ENCODE measurements at regions not wholly inside any gene's neighbourhood (a gene's known extent, or its start where the extent isn't known, plus 50 kb on each side); places are given as distances from the start of the nearest gene placed in this dataset.
A peak's percentile ranks its signal among the peaks of the same experiment; 100 is the strongest.

DNA sequence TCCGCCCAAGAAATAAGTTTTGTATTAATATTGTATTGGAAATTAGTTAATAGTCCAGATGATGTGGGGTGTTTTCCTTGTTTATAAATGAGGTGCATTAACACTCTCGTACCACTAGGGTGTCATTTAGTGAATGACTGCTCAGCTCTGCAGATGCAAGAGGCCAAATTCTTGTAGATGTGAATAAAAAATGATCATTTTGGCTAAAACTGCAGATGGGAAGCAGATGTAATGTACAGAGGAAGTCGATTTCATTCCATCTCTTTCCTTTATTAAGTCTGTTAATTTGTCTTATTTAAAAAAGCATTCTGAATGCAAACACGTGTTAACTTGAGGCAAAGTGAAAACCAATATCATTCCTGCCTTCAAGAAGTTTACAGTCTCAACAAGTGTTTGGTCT is 108.1 kb downstream of the DHX15 start:
- DNase-seq = peak; percentile 57

DNA sequence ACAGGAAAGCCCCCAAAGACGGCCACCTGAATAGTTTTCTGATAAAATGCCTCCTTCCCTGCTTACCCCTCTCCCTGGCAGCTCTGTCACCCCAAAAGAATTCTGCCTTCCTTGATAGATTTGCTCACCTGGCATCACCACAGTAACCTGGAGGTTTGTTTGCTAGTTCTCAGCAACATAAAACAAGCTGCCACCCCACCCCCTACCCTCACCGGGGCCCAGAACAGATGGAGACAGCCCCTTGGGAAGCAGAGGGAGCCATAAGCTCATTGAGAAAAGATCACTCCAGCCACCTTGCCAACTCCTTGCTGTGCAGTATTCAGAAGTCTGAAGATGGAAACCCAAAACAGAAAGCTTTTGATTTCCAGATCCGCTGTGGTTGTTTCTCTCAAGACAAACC is 108.6 kb downstream of the DHX15 start:
- DNase-seq = no peak

DNA sequence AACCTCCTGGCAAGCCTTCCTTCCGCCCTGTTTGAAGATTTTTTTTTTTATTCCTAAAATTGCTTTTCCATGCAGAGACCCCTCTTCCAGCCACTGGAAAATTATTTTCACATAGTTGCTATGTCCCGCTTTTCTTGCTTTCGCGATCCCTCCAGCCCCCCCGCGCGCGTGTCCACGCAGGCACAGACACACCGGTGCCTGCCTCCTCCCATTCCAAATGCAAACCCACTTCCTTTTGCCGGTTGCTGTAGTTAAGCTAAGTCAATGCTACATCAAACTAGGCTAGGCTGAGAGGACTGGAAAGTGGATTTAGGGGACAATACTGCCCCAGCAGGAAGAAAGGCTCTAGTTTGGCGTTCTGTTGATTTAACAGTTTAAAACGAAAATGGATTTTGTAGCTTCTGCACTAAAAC is 111.0 kb downstream of the DHX15 start:
- peak; percentile 67 for DNase-seq

DNA sequence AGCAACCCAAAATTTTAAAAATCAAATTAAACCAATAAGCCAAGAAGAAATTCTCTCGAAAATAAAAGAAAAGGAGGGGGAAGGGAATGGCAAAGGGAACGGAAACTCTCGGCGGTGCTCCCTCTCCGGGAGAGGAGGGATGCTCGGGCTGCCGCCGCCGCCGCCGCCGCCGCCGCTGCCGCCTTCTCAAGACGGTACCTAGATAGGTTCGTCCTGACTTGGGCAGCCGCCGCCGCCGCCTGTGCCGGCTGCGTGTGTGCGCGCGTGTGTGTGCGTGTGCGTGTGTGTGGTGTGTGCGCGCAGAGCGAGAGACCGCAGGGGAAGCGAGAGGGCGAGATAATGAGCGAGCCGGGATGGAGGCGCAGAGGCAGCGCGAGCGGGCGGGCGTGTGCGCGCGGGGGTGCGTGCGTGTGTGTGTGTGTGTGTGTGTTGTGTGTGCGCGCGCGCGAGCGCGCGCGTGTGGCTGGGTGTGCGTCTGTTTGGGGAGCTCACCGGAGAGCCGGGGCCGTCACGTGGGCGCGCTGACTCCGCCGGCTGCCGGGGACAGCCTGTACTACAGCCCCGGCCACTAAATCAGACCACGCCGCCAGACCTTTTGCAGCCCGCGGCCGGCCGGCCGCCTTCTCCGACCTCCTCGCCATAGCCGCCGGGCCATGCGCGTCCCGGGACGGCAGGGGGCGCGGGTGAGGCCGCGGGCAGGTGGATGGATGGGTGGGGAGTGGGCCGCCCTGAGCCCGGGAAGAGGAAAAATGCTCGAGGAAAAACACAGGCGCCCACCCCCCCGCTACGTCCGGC is 111.6 kb downstream of the DHX15 start:
- peak; percentile 80 for DNase-seq

DNA sequence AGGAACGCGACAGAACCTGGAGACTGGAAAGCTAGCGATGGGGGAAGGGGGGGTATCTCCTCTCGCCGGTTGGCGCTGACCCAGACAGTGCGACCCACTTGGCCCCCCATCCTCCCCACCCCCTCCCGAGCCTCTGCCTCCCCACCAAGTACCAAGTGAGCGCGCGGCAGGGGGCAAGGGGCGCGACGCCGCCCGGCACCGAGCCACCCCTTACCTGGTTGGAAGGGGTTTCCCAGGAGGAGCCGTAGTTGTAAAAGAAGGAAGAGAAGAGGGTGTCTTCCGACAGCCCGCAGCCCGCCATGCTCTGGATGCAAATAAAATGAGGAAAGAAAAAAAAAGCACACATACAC is 112.2 kb downstream of the DHX15 start:
- DNase-seq = no peak

DNA sequence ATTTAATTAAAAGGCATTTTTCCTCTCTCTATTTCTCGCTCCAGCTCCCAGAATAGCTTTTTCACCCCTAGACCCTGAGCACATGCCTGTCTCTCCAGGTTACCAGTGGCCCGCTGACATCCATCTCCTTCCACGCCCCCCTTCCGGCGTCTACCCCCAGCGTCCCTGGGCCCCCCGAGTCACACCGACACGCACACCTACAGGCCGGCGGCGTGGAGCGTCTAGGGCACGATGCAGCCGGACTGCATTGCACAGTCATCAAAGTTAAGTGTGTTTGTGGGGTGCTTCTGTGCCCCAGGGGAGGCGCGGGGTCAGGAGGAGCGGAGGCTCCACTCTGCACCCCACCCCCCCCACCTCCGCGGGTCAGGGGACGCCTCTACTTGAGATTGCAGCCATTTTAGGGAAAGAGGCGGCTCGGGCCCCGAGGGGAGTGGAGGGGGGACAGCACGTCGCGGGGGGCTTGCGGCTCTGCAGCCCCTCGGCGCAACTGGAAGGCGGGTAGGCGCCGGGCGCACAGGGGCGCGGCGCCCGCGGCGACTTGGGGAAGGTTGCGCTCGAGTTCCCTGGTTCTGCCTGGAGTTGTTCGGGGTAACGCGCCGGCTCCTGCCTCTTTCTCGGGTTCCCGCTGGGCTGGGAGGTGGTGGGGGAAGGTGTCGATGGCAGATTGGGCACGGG is 112.7 kb downstream of the DHX15 start:
- peak; percentile 15 for DNase-seq

DNA sequence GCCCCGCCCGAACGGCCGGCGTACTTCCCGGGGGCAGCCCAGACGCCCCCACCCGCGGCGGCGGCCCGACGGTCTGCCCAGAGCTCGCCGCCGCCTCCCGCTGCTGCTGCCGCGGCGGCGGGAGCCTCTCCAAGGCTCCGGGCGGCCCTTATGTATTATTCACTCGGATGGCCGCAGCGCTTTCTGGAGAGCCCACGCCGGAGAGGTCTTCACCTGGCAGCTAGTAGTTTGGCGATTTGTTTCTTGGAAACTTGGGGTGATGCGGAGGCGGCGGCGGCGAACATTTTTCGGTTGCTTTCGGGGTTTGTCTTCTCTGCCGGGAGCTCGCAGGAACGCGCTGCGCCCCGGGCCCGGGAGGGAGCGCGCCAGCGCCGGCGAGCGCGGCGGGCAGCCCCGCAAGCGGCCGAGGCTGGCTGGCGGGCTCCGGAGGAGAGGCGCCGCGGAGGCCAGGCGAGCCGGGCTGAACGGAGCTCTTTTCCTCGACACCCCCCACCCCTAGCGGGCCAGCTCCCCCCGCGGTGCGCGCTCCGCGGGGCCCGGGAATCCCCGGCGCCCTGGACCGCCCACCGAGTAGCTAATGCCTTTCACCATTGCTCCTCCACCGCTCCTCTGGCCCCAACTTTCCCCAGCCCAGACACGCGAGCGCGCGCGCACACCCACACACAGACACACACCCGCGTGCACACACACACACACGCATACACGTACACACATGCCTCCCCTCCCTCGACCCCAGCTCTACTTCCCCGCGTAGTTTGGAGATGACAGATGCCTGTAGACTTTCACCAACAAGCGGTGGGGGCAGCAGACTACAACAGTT is 113.5 kb downstream of the DHX15 start:
- peak; percentile 57 for DNase-seq

DNA sequence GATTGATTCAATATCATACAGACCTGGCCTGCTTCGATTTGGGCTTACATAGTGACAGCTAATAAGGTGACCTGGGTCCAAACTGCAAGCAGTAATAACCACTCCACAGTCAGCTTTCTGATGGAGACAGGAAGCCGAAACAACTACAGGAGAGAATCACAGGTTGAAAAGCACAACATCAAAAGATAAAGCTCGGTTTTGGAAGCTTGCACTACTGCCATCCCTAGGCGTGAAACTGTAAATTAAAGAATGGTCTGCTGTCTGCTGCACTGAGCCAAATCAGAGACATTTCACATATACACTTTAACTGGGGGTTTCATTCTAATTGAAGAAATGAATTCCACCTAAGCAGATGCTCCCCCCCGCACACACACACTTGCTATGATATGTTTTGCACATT is 116.3 kb downstream of the DHX15 start:
- no peak for DNase-seq

DNA sequence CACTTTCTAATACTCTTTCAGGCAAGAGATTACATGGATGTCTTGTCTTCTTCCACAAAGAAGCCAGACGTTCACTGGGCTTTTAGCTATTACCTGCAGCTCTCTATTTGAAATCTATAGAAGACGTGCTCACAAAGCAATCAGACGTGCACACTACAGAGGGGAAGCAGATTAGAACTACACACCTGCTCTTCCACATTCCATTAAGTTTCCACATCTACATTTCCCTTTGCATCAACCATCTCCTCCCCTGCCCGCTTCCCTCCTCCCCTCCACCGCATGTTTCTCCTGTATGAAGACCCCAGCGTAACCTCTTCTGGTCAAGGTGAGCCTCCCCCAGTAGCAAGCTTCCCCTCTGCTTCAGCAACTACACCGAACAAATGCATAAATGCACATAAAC is 119.8 kb downstream of the DHX15 start:
- DNase-seq = no peak

DNA sequence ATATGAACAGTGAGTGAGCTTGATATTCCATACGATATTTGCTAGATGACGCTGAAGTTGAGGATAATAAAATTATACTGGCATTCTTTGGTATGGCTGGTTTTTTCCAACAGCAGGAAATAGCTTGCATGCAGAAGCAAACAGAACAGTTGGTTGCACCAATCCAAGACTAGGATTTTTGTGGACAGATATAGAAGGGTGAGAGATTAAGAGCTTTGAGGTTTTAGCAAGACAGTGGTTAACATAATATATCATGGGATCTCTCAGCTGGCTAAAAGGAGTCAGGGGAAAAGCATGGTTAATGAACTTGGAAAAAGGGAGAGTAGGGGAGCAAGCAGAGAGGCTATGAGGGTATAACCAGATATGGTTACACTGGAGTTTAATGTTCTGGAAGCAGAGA is 127.9 kb downstream of the DHX15 start:
- DNase-seq = no peak

DNA sequence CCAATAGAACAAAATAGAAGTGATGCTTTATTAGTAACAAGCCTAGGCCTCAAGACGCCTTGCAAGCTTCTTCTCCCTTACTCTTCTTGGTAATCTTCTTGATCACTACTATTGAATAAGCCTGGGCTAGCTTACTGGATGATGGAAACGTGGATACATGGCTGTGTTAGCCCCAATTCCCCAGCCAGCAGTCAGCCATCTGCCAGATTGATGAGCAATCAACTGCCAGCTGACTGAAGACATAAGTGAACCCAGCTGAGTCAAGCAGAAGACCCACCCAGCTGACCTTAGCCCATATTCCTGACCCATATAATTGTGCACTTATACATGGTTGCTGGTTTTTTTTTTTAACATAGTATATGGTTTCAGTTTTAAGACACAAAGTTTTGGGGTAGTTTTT is 130.4 kb downstream of the DHX15 start:
- no peak for DNase-seq

DNA sequence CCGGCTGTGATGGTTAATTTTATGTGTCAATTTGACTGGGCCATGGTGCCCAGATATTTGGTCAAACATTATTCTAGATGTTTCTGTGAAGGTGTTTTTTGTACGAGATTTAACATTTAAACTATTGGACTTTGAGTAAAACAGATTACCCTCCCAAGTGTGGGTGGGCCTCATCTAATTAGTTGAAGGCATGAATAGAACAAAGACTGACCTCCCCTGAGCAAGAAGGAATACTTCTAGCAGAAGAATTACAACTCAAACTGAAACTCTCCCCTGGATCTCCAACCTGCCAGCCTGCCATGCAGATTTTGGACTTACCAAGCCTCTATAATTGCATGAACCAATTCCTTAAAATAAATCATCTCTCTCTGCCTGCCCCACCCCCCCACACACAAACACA is 132.5 kb downstream of the DHX15 start:
- no peak for DNase-seq

DNA sequence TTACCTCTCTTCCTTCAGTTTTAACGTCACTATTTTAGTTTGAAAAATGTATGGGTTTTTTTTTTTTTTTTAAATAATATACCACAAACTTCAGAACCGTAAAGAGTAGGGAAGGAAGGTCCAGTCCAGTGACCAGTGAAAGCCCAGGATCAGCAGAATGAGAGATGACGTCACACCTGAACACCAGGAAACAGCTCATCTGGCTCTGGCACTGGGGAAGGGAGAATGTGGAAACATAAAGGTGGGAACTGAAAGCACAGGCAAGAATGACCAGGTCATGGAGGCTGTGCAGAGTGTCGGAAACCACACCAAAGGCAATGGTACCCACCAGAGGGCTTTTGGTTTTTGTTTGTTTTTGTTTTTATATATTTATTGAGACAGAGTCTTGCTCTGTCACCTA is 141.2 kb downstream of the DHX15 start:
- DNase-seq = no peak

DNA sequence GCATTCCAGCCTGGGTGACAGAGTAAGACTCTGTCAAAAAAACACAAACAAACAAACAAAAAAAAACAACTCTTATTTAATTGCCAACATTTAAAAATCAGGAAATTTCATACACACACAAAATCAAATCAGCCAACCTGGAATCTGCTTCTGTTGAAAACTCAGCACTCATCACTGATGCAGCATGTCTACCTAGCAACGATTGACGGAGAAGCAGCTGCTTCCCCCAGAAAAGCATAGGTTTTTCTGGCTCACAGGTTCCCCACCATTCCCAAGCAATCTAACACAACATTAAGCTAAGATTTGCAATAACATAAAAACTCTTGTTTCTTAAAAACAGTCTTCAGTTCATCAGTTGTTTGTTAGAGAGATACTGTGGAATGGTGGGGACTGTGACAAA is 143.6 kb downstream of the DHX15 start:
- DNase-seq = no peak

DNA sequence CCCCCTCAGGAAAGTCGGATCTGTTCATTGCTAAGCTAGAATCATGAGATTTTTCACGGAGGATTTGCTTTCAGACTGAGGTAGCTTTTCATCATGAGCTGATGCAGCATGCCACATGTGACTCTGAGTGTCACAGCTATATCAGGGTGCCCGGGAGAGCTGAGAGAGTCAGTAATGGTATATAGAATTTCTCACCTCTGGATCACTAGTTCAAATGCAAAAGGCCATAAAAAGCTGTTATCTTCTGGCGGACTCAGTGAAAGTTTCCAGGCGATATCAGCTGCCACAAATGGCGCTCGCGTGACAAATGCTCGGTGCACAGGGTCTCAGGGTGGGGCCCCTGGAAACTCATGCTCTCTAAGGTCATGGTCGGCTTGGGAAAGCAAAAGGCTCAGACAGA is 150.1 kb downstream of the DHX15 start:
- DNase-seq = no peak

DNA sequence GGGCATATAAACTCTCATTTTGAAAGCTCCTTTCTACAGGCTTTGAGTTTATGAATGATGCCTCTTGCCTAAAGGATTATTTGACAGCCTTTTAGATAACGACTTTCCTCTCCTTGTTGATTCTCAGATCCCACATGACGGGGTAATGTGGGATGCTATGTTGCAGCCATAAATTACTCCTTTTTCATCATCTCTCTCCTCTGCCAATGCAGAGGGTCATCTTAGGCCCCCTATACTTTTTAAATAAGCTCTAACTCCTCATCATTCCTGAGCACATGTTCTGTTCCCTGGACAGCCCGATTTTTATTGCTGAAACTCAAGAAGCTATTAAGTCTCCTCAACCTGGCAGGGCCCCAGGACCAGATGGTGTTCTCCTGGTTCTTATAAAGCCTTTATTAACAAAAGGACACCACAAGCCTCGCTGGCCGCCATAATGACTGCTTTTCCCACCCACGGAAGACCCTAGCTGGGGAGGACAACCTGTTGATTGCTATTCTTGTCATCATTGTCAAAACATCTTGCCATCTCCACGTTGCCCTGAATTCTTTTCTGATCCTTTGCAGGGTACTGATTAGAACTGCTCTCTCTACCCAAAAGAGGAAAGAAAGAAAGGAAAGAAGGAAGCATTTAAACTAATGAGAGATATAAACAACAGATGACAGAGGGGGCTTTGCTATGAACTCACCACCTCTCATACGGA is 150.7 kb downstream of the DHX15 start:
- no peak for DNase-seq

DNA sequence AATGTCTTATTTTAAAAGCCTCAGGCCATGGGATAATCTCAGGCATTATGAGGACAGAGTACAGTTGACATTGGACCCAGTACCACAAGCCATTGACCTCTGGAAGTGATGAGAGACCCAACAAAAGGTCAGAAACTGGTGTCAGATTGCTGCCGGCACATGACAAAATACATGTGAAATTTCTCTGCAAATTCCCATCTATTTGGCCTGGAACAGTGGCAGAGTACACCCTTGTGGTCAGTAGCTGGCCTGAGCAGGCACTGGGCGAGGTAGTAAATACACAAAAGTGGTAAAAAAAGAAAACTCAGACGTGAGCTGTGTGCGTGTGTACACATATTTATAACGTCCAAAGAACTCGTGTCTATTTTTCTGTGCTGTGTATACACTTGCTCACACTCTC is 155.5 kb downstream of the DHX15 start:
- no peak for DNase-seq

DNA sequence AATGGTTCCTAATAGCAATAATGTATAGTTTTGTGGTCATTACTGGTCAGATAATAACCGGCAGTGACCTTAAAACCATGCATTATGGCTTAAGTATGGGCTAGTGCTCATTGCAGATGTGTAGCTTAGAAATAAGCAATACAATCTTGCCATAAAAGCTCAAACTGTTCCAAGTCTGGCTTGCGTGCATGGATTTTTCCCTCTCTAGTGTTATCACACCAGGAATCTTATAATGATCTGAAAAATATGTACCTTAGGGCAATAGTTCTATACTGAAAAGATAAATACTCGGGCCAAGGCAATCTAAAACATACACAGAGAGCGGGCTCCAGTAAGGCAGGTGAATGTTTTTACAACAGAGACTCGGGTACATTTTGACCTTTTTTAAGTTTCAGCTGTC is 157.8 kb downstream of the DHX15 start:
- DNase-seq = no peak

DNA sequence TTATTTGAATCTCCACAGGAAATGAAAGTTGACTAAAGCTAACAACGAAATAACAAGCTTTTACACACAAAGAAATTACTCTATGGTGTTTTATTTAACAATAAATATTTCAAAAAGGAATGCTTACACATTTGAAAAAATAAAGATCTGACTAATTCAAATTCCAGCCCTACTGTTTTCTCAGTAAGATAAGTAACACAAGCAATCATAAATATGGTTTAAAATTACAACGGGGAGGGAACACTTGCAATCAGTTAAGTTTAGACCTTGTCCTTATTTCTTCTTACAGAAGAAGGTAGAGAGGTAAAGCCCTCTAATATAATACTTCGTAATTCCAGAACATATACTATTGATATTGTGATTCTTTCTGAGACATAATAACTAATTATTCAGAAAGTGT is 158.5 kb downstream of the DHX15 start:
- no peak for DNase-seq

DNA sequence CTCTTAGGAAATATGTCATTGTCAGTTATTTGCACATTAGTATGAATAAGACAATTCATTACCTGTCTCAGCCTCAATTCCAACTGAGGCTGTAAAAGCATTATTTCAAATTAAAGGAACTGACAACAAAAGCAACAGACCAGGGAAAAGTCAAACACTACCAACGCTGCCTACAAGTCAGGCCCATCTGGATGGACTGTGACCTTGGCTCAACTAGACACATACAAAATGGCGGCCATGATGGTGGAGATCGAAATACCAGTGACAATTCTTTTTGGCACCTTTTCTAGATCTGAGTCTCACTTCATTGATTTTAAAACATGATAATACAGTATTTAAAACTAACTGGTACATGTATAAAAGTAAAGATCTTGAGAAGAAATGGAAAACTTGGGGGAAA is 160.7 kb downstream of the DHX15 start:
- DNase-seq = no peak

DNA sequence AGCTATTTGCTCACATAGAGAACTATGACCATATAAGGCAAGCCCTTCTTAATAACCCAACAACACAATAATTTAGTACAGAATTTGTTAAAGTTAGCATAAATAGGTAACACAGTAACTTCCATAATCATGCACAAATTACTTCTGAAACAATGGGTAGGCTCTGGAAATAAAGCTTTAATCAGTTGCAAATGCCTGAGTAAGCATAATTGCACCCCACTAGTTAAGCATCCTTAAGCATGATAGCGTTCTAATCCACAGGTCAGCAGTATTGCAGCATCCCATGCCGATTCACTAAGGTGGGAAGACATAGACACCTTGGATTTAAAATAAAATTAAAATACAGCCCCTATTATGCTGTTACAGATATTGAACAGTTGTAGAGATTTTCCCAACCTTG is 161.7 kb downstream of the DHX15 start:
- no peak for DNase-seq

DNA sequence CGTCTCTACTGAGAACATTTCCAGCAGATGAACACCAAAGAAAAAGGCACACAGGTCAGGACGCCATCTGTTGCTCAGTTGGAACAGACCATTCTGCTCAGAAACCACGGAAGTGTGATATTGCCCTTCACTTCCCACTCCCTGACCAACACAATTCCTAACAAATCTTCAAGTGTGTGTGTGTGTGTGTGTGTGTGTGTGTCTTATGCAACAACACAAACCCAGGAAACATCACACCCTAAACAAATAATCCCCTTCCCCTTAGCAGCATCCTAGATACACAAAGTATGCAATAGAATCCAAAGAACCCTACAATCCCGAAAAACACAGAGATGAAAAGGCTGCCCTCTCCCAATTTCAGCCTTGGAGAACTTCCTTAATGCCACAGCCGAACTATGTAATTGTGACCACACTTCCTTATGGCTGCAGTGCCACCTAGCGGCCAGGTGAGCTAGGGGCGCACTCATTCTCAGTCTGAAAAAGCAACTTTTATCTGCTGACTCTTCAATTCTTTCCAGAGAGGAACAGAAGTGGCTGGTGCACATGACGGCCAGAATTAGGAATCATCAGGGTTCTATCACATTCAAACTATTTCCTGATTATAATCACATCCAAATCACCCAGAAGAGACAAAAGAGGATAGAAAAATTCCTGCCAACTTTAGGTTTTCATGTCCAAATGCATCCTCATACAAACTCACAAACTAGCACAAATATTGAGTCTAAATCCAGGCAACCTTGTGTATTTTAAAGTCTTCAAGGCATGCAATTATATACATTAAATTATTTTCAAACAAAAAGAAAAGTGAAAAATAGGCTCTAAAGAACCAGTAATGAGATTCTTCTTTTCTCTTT is 164.9 kb downstream of the DHX15 start:
- peak; percentile 80 for DNase-seq
